ENCODE measurements at regions not wholly inside any gene's neighbourhood (a gene's known extent, or its start where the extent isn't known, plus 50 kb on each side); places are given as distances from the start of the nearest gene placed in this dataset.

GRCh38 chrX:6851140-6851539, 296.4 kb upstream of the STS start:
- TF ChIP-seq CTCF (IDR thresholded peaks at IDR 0.05), result no peak
- no peak for TF ChIP-seq EZH2 (IDR thresholded peaks at IDR 0.05; ENCODE audit: borderline replicate concordance, insufficient read depth, low read depth, low read length, poor library complexity, severe bottlenecking)

Data from B cell (primary cell).